ENCODE measurements at regions not wholly inside any gene's neighbourhood (a gene's known extent, or its start where the extent isn't known, plus 50 kb on each side); places are given as distances from the start of the nearest gene placed in this dataset.

GRCh38 chr22:48169227-48169626, 1406.8 kb downstream of the TBC1D22A start:
- no peak for DNase-seq

- DNase-seq: no peak
Observed at GRCh38 chr22:48167238-48167637, 1404.8 kb downstream of the TBC1D22A start.

GRCh38 chr22:48161298-48161697, 1398.8 kb downstream of the TBC1D22A start:
- DNase-seq: no peak

GRCh38 chr22:48157676-48158075, 1395.2 kb downstream of the TBC1D22A start:
- DNase-seq: no peak

GRCh38 chr22:48156603-48157355, 1394.3 kb downstream of the TBC1D22A start:
- no peak for DNase-seq

- no peak for DNase-seq
Observed at GRCh38 chr22:48155446-48155845, 1393.0 kb downstream of the TBC1D22A start.

GRCh38 chr22:48154943-48155240, 1392.4 kb downstream of the TBC1D22A start:
- DNase-seq: no peak

- no peak for DNase-seq
Observed at GRCh38 chr22:48154169-48154942, 1391.9 kb downstream of the TBC1D22A start.

- no peak for DNase-seq
Observed at GRCh38 chr22:48153726-48154125, 1391.3 kb downstream of the TBC1D22A start.

- DNase-seq: no peak
Observed at GRCh38 chr22:48152916-48153315, 1390.5 kb downstream of the TBC1D22A start.

GRCh38 chr22:48152164-48152775, 1389.8 kb downstream of the TBC1D22A start:
- DNase-seq: no peak

- DNase-seq: no peak
Observed at GRCh38 chr22:48151641-48152040, 1389.2 kb downstream of the TBC1D22A start.

- DNase-seq: no peak
Observed at GRCh38 chr22:48147831-48148230, 1385.4 kb downstream of the TBC1D22A start.

- DNase-seq: no peak
Observed at GRCh38 chr22:48147404-48147803, 1385.0 kb downstream of the TBC1D22A start.

GRCh38 chr22:48146426-48146825, 1384.0 kb downstream of the TBC1D22A start:
- no peak for DNase-seq

GRCh38 chr22:48145738-48146137, 1383.3 kb downstream of the TBC1D22A start:
- DNase-seq: no peak

- DNase-seq: no peak
Observed at GRCh38 chr22:48144318-48144717, 1381.9 kb downstream of the TBC1D22A start.

GRCh38 chr22:48143856-48144255, 1381.4 kb downstream of the TBC1D22A start:
- no peak for DNase-seq

- no peak for DNase-seq
Observed at GRCh38 chr22:48142388-48142787, 1379.9 kb downstream of the TBC1D22A start.

GRCh38 chr22:48141301-48141700, 1378.9 kb downstream of the TBC1D22A start:
- no peak for DNase-seq

GRCh38 chr22:48140261-48140813, 1377.9 kb downstream of the TBC1D22A start:
- no peak for DNase-seq

GRCh38 chr22:48139776-48140175, 1377.3 kb downstream of the TBC1D22A start:
- DNase-seq: no peak

- no peak for DNase-seq
Observed at GRCh38 chr22:48138855-48139254, 1376.4 kb downstream of the TBC1D22A start.

GRCh38 chr22:48138427-48138826, 1376.0 kb downstream of the TBC1D22A start:
- DNase-seq: no peak
